OCI-LY7 (cell line): ENCODE measurements at regions not wholly inside any gene's neighbourhood (a gene's known extent, or its start where the extent isn't known, plus 50 kb on each side); places are given as distances from the start of the nearest gene placed in this dataset.

Experiments
- BruUV-seq: library from RNA; stranded (reverse); fragments of 400-500 nt; replicated peaks from 2 replicates; lab custom pipeline; 2021; lab: Mats Ljungman, UMichigan
- CTCF ChIA-PET: fragments of 300-600 bp; sonication (Branson Sonifier 250); formaldehyde crosslinking; loops from one replicate; lab custom pipeline; 2022; ENCODE audit warnings: antibody characterized with exemption; ENCODE audit not compliant: unreplicated experiment; lab: Charles Lee
- POLR2A ChIA-PET: fragments of 300-600 bp; sonication (Branson Sonifier 250); formaldehyde crosslinking; loops from one replicate; lab custom pipeline; 2022; ENCODE audit warnings: antibody characterized with exemption; lab: Charles Lee
- DNase-seq: peaks from one replicate; pipeline ENCODE4 v3.0.0-alpha.2; 2015; ENCODE audit warnings: low spot score
- H2AFZ ChIP-seq: fragments of 200-600 bp; sonication (generic), shearing (Covaris generic); 2 replicates; pipeline ENCODE4 v1.6.1; 2014; ENCODE audit warnings: mild to moderate bottlenecking, antibody characterized with exemption, low read length, moderate library complexity
- H3K27ac ChIP-seq: fragments of 200-600 bp; sonication (generic); 2 replicates; pipeline ENCODE4 v1.5.1; 2014; ENCODE audit warnings: mixed run types, low read depth, mild to moderate bottlenecking, moderate library complexity, low read length, inconsistent platforms; ENCODE audit not compliant: poor library complexity, severe bottlenecking
- H3K36me3 ChIP-seq: fragments of 200-600 bp; sonication (generic); 2 replicates; pipeline ENCODE4 v1.6.1; 2014; ENCODE audit warnings: mild to moderate bottlenecking, antibody characterized with exemption, low read length, moderate library complexity, mixed read lengths; ENCODE audit not compliant: insufficient read depth
- H3K4me1 ChIP-seq: fragments of 200-600 bp; sonication (generic); 2 replicates; pipeline ENCODE4 v1.5.1; 2014; ENCODE audit warnings: mild to moderate bottlenecking, low read length; ENCODE audit not compliant: insufficient read depth, poor library complexity, severe bottlenecking
- H3K4me2 ChIP-seq: fragments of 200-600 bp; sonication (generic); 2 replicates; pipeline ENCODE4 v1.6.1; 2014; ENCODE audit warnings: mild to moderate bottlenecking, low read length
- H3K4me3 ChIP-seq: fragments of 200-600 bp; sonication (generic); 2 replicates; pipeline ENCODE4 v1.5.1; 2014; ENCODE audit warnings: mild to moderate bottlenecking, low read depth, low read length; ENCODE audit not compliant: poor library complexity, severe bottlenecking
- H3K79me2 ChIP-seq: fragments of 200-600 bp; sonication (generic); 2 replicates; pipeline ENCODE4 v1.6.1; 2016; ENCODE audit warnings: low read depth, mild to moderate bottlenecking, low read length, moderate library complexity, mixed read lengths; ENCODE audit not compliant: insufficient read depth
- H3K9me2 ChIP-seq: fragments of 200-600 bp; sonication (generic); 2 replicates; pipeline ENCODE4 v1.6.1; 2016; ENCODE audit warnings: mild to moderate bottlenecking, low read length, mixed read lengths; ENCODE audit not compliant: insufficient read depth
- H3K9me3 ChIP-seq: fragments of 200-600 bp; sonication (generic); 2 replicates; pipeline ENCODE4 v1.6.1; 2014; ENCODE audit warnings: mild to moderate bottlenecking, mixed run types, low read length, mixed read lengths
- H4K20me1 ChIP-seq: fragments of 200-600 bp; sonication (generic); 2 replicates; pipeline ENCODE4 v1.6.1; 2014; ENCODE audit warnings: mild to moderate bottlenecking, antibody characterized with exemption, low read length, moderate library complexity, mixed read lengths; ENCODE audit not compliant: insufficient read depth
- CTCF ChIP-seq: fragments of 200-600 bp; sonication (generic); conservative IDR thresholded peaks from 2 replicates; pipeline ENCODE4 v1.5.1; 2014; ENCODE audit warnings: mild to moderate bottlenecking, antibody characterized with exemption, low read length, moderate library complexity, mixed read lengths
- EZH2phosphoT487 ChIP-seq: fragments of 200-600 bp; sonication (generic); IDR thresholded peaks from 2 replicates; pipeline ENCODE4 v1.6.1; 2018; ENCODE audit warnings: low read depth, borderline replicate concordance, mild to moderate bottlenecking, mixed run types, antibody characterized with exemption, low read length, moderate library complexity, mixed read lengths
- intact Hi-C: fragments of 100-400 bp; cut with micrococcal nuclease; formaldehyde crosslinking; loops from one replicate; pipeline ENCODE4 v1.10.0; 2022; ENCODE audit not compliant: unreplicated experiment

- intact Hi-C loops, result no loop called here
- H3K9me2 ChIP-seq, result no peaks in the 10 kb centered on the region
Measured at GRCh38 chr6:133106934-133107333, 134.2 kb upstream of the EYA4 start.

GRCh38 chr6:133108419-133108818 is 132.7 kb upstream of the EYA4 start:
- H3K9me3 ChIP-seq, result no peaks in the 10 kb centered on the region
- no peak for DNase-seq
- H2AFZ ChIP-seq, result no peak overlapping the region
- no peak overlapping the region for H3K4me2 ChIP-seq
- ChIA-PET CTCF (no interaction called here), POLR2A (no interaction called here)
- H3K36me3 ChIP-seq, result no peaks in the 10 kb centered on the region
- TF ChIP-seq CTCF, result no peak
- TF ChIP-seq EZH2phosphoT487, result no peak
- no peaks in the 10 kb centered on the region for H4K20me1 ChIP-seq
- H3K9me2 ChIP-seq, result no peaks in the 10 kb centered on the region
- no peaks in the 10 kb centered on the region for H3K79me2 ChIP-seq
- no peak overlapping the region for H3K27ac ChIP-seq
- no peak overlapping the region for H3K4me3 ChIP-seq
- H3K4me1 ChIP-seq, result no peaks in the 10 kb centered on the region
- BruUV-seq, result no TSS peak
- intact Hi-C loops, result no loop called here

More at GRCh38 chr6:133106934-133107333, 134.2 kb upstream of the EYA4 start:
- DNase-seq, result no peak
- BruUV-seq, result no TSS peak
- ChIA-PET CTCF (no interaction called here), POLR2A (no interaction called here)
- H3K4me1 ChIP-seq, result no peaks in the 10 kb centered on the region
- no peak overlapping the region for H2AFZ ChIP-seq
- no peaks in the 10 kb centered on the region for H3K36me3 ChIP-seq
- no peak overlapping the region for H3K4me3 ChIP-seq
- no peaks in the 10 kb centered on the region for H4K20me1 ChIP-seq
- TF ChIP-seq EZH2phosphoT487, result no peak
- no peak for TF ChIP-seq CTCF
- H3K27ac ChIP-seq, result no peak overlapping the region
- H3K4me2 ChIP-seq, result no peak overlapping the region
- no peaks in the 10 kb centered on the region for H3K9me3 ChIP-seq
- H3K79me2 ChIP-seq, result no peaks in the 10 kb centered on the region

GRCh38 chr6:133114973-133115372 is 126.2 kb upstream of the EYA4 start:
- DNase-seq, result no peak

More at GRCh38 chr6:133114973-133115372, 126.2 kb upstream of the EYA4 start:
- no peaks in the 10 kb centered on the region for H3K9me2 ChIP-seq
- H4K20me1 ChIP-seq, result no peaks in the 10 kb centered on the region
- H3K9me3 ChIP-seq, result no peaks in the 10 kb centered on the region
- H3K79me2 ChIP-seq, result no peaks in the 10 kb centered on the region
- H3K4me2 ChIP-seq, result no peak overlapping the region
- no TSS peak for BruUV-seq
- CTCF ChIA-PET, result no interaction called here
- H2AFZ ChIP-seq, result no peak overlapping the region
- intact Hi-C loops, result no loop called here
- no peak overlapping the region for H3K4me3 ChIP-seq
- POLR2A ChIA-PET, result interaction anchor here (1.1 kb wide), 1 partner anchor 11 kb away, joined by 4 read pairs; no protein-coding TSS in a partner anchor
- H3K36me3 ChIP-seq, result no peaks in the 10 kb centered on the region
- H3K27ac ChIP-seq, result no peak overlapping the region
- TF ChIP-seq EZH2phosphoT487, result no peak
- no peak for TF ChIP-seq CTCF
- no peaks in the 10 kb centered on the region for H3K4me1 ChIP-seq
